ENCODE measurements at regions not wholly inside any gene's neighbourhood (a gene's known extent, or its start where the extent isn't known, plus 50 kb on each side); places are given as distances from the start of the nearest gene placed in this dataset.

GRCh38 chr4:79780129-79780528, 292.9 kb downstream of the ANTXR2 start:
- H3K27ac ChIP-seq, result no peak overlapping the region
- in situ Hi-C loops (cut with MboI; ENCODE audit: low pct_unique_long_range_greater_than_20kb in 2 of 9, low sequenced_read_pairs in 9 of 9, unreplicated experiment in 9 of 9), result no loop called here
- H3K4me1 ChIP-seq (replicated peaks in 1 of 2), result no peaks in the 10 kb centered on the region
- ATAC-seq (replicated peaks in 6 of 8), result no peak
- no peak overlapping the region for H3K4me3 ChIP-seq

- Histone ChIP-seq H3K27ac (no peak overlapping the region), H3K4me3 (no peak overlapping the region), H3K4me1 (replicated peaks in 1 of 2) (no peaks in the 10 kb centered on the region)
- in situ Hi-C loops (cut with MboI; ENCODE audit: low pct_unique_long_range_greater_than_20kb in 2 of 9, low sequenced_read_pairs in 9 of 9, unreplicated experiment in 9 of 9), result no loop called here
- ATAC-seq (replicated peaks in 6 of 8), result no peak
Observed at GRCh38 chr4:79772510-79772909, 300.5 kb downstream of the ANTXR2 start.

GRCh38 chr4:79764120-79764519, 308.9 kb downstream of the ANTXR2 start:
- H3K27ac ChIP-seq, result no peak overlapping the region
- 43 to 100% (median 89%) methylated on average over 1 to 2 of the region's 2 CpGs; no CpG with 5 or more reads in 2 of the 10 experiments for WGBS, 10 experiments

GRCh38 chr4:79763486-79764075, 309.4 kb downstream of the ANTXR2 start:
- in situ Hi-C loops (cut with MboI; ENCODE audit: low pct_unique_long_range_greater_than_20kb in 2 of 9, low sequenced_read_pairs in 9 of 9, unreplicated experiment in 9 of 9), result no loop called here
- no peak for ATAC-seq (replicated peaks in 6 of 8)
- Histone ChIP-seq H3K4me1 (replicated peaks in 1 of 2) (no peaks in the 10 kb centered on the region), H3K4me3 (no peak overlapping the region), H3K27ac (no peak overlapping the region)
- 76 to 100% (median 89%) methylated on average over 1 to 3 of the region's 4 CpGs; no CpG with 5 or more reads in 2 of the 10 experiments for WGBS, 10 experiments

More at GRCh38 chr4:79764120-79764519, 308.9 kb downstream of the ANTXR2 start:
- Histone ChIP-seq H3K4me3 (no peak overlapping the region), H3K4me1 (replicated peaks in 1 of 2) (no peaks in the 10 kb centered on the region)
- ATAC-seq (replicated peaks in 6 of 8), result no peak
- in situ Hi-C loops (cut with MboI; ENCODE audit: low pct_unique_long_range_greater_than_20kb in 2 of 9, low sequenced_read_pairs in 9 of 9, unreplicated experiment in 9 of 9), result no loop called here

- in situ Hi-C loops (cut with MboI; ENCODE audit: low pct_unique_long_range_greater_than_20kb in 2 of 9, low sequenced_read_pairs in 9 of 9, unreplicated experiment in 9 of 9), result no loop called here
- Histone ChIP-seq H3K4me3 (no peak overlapping the region), H3K4me1 (replicated peaks in 1 of 2) (peaks cover 0 to 4% of the 10 kb centered on the region in 2 donors), H3K27ac (no peak overlapping the region)
- ATAC-seq (replicated peaks in 6 of 8), result no peak
Observed at GRCh38 chr4:79759793-79760192, 313.2 kb downstream of the ANTXR2 start.

GRCh38 chr4:79757600-79757999, 315.4 kb downstream of the ANTXR2 start:
- ATAC-seq (replicated peaks in 6 of 8), result no peak
- no peak overlapping the region for H3K4me3 ChIP-seq
- peaks cover 0 to 4% of the 10 kb centered on the region in 2 donors for H3K4me1 ChIP-seq (replicated peaks in 1 of 2)
- in situ Hi-C loops (cut with MboI; ENCODE audit: low pct_unique_long_range_greater_than_20kb in 2 of 9, low sequenced_read_pairs in 9 of 9, unreplicated experiment in 9 of 9), result no loop called here
- H3K27ac ChIP-seq, result no peak overlapping the region

- H3K4me3 ChIP-seq, result no peak overlapping the region
- no peak overlapping the region for H3K27ac ChIP-seq
- 0 to 48% (median 29%) methylated on average over 1 to 2 of the region's 2 CpGs; no CpG with 5 or more reads in 1 of the 10 experiments for WGBS, 10 experiments
- ATAC-seq (replicated peaks in 6 of 8), result peak in 2 of 8 experiments; percentile 16 to 86
- in situ Hi-C loops (cut with MboI; ENCODE audit: low pct_unique_long_range_greater_than_20kb in 2 of 9, low sequenced_read_pairs in 9 of 9, unreplicated experiment in 9 of 9), result no loop called here
- peaks cover 0 to 4% of the 10 kb centered on the region in 2 donors for H3K4me1 ChIP-seq (replicated peaks in 1 of 2)
Observed at GRCh38 chr4:79756140-79756895, 316.7 kb downstream of the ANTXR2 start.

GRCh38 chr4:79748835-79749234, 324.2 kb downstream of the ANTXR2 start:
- WGBS, 10 experiments, result 80 to 100% (median 88%) methylated on average over 1 of the region's 2 CpGs; no CpG with 5 or more reads in 6 of the 10 experiments
- H3K27ac ChIP-seq, result no peak overlapping the region
- in situ Hi-C loops (cut with MboI; ENCODE audit: low pct_unique_long_range_greater_than_20kb in 2 of 9, low sequenced_read_pairs in 9 of 9, unreplicated experiment in 9 of 9), result no loop called here

GRCh38 chr4:79747252-79747651, 325.8 kb downstream of the ANTXR2 start:
- H3K4me3 ChIP-seq, result no peak overlapping the region
- no peaks in the 10 kb centered on the region for H3K4me1 ChIP-seq (replicated peaks in 1 of 2)
- H3K27ac ChIP-seq, result no peak overlapping the region
- ATAC-seq (replicated peaks in 6 of 8), result no peak
- in situ Hi-C loops (cut with MboI; ENCODE audit: low pct_unique_long_range_greater_than_20kb in 2 of 9, low sequenced_read_pairs in 9 of 9, unreplicated experiment in 9 of 9), result no loop called here

More at GRCh38 chr4:79748835-79749234, 324.2 kb downstream of the ANTXR2 start:
- Histone ChIP-seq H3K4me3 (no peak overlapping the region), H3K4me1 (replicated peaks in 1 of 2) (no peaks in the 10 kb centered on the region)
- no peak for ATAC-seq (replicated peaks in 6 of 8)

GRCh38 chr4:79743014-79743413, 330.0 kb downstream of the ANTXR2 start:
- no peak overlapping the region for H3K27ac ChIP-seq
- no peaks in the 10 kb centered on the region for H3K4me1 ChIP-seq (replicated peaks in 1 of 2)
- ATAC-seq (replicated peaks in 6 of 8), result no peak
- no peak overlapping the region for H3K4me3 ChIP-seq
- 40 to 100% (median 90%) methylated on average over 1 to 8 of the region's 8 CpGs for WGBS, 10 experiments
- in situ Hi-C loops (cut with MboI; ENCODE audit: low pct_unique_long_range_greater_than_20kb in 2 of 9, low sequenced_read_pairs in 9 of 9, unreplicated experiment in 9 of 9), result no loop called here

- WGBS, 10 experiments, result 14 to 83% (median 75%) methylated on average over 2 to 3 of the region's 3 CpGs; no CpG with 5 or more reads in 1 of the 10 experiments
- Histone ChIP-seq H3K4me3 (no peak overlapping the region), H3K4me1 (replicated peaks in 1 of 2) (no peaks in the 10 kb centered on the region), H3K27ac (no peak overlapping the region)
- peak in 2 of 8 experiments; percentile 48 to 50 for ATAC-seq (replicated peaks in 6 of 8)
- in situ Hi-C loops (cut with MboI; ENCODE audit: low pct_unique_long_range_greater_than_20kb in 2 of 9, low sequenced_read_pairs in 9 of 9, unreplicated experiment in 9 of 9), result no loop called here
Observed at GRCh38 chr4:79739912-79740311, 331.9 kb upstream of the GK2 start.

- in situ Hi-C loops (cut with MboI; ENCODE audit: low pct_unique_long_range_greater_than_20kb in 2 of 9, low sequenced_read_pairs in 9 of 9, unreplicated experiment in 9 of 9), result no loop called here
- Histone ChIP-seq H3K27ac (no peak overlapping the region), H3K4me1 (replicated peaks in 1 of 2) (no peaks in the 10 kb centered on the region), H3K4me3 (no peak overlapping the region)
- no peak for ATAC-seq (replicated peaks in 6 of 8)
- WGBS, 10 experiments, result 60 to 96% (median 71%) methylated on average over 1 to 12 of the region's 15 CpGs; no CpG with 5 or more reads in 3 of the 10 experiments
Observed at GRCh38 chr4:79723507-79723906, 315.5 kb upstream of the GK2 start.

GRCh38 chr4:79700356-79700755, 292.3 kb upstream of the GK2 start:
- no peak for ATAC-seq (replicated peaks in 6 of 8)
- H3K4me3 ChIP-seq, result no peak overlapping the region
- no peaks in the 10 kb centered on the region for H3K4me1 ChIP-seq (replicated peaks in 1 of 2)
- no peak overlapping the region for H3K27ac ChIP-seq
- in situ Hi-C loops (cut with MboI; ENCODE audit: low pct_unique_long_range_greater_than_20kb in 2 of 9, low sequenced_read_pairs in 9 of 9, unreplicated experiment in 9 of 9), result no loop called here

GRCh38 chr4:79697444-79697843, 289.4 kb upstream of the GK2 start:
- no peaks in the 10 kb centered on the region for H3K4me1 ChIP-seq (replicated peaks in 1 of 2)
- in situ Hi-C loops (cut with MboI; ENCODE audit: low pct_unique_long_range_greater_than_20kb in 2 of 9, low sequenced_read_pairs in 9 of 9, unreplicated experiment in 9 of 9), result no loop called here
- ATAC-seq (replicated peaks in 6 of 8), result no peak
- H3K27ac ChIP-seq, result no peak overlapping the region
- WGBS, 10 experiments, result 74 to 100% (median 95%) methylated on average over 1 to 4 of the region's 4 CpGs; no CpG with 5 or more reads in 4 of the 10 experiments
- H3K4me3 ChIP-seq, result no peak overlapping the region
